HG02884 (cell line): ENCODE measurements at regions not wholly inside any gene's neighbourhood (a gene's known extent, or its start where the extent isn't known, plus 50 kb on each side); places are given as distances from the start of the nearest gene placed in this dataset.
"Not testable (repeated sequence)": the region's sequence is repeated elsewhere in the genome, so short reads cannot be mapped to it uniquely, and the experiment has no call there.

ENCODE experiments used
- ATAC-seq: cut with Tn5 transposase; IDR thresholded peaks from one replicate; pipeline ENCODE4 v1.9.1; 2021; ENCODE audit warnings: mild to moderate bottlenecking, moderate library complexity; ENCODE audit not compliant: unreplicated experiment

- ATAC-seq = no peak
These were observed 173.7 kb downstream of the AKR1D1 start for GRCh38 chr7:138249975-138250374.

GRCh38 chr7:138252666-138253065 lies 176.4 kb downstream of the AKR1D1 start:
- ATAC-seq = not testable (repeated sequence)

- ATAC-seq = no peak
These were observed 178.2 kb downstream of the AKR1D1 start for GRCh38 chr7:138254444-138254843.

- ATAC-seq = no peak
These were observed 181.4 kb downstream of the AKR1D1 start for GRCh38 chr7:138257459-138258196.

- no peak for ATAC-seq
These were observed 181.9 kb downstream of the AKR1D1 start for GRCh38 chr7:138258197-138258559.

- no peak for ATAC-seq
These were observed 183.4 kb downstream of the AKR1D1 start for GRCh38 chr7:138259675-138260074.

GRCh38 chr7:138267934-138268333 lies 191.7 kb downstream of the AKR1D1 start:
- ATAC-seq = no peak

- ATAC-seq = no peak
These were observed 183.2 kb upstream of the TRIM24 start for GRCh38 chr7:138276891-138277290.

GRCh38 chr7:138278601-138279000 lies 181.5 kb upstream of the TRIM24 start:
- ATAC-seq = no peak

GRCh38 chr7:138282997-138283396 lies 177.1 kb upstream of the TRIM24 start:
- no peak for ATAC-seq

GRCh38 chr7:138285129-138285528 lies 174.9 kb upstream of the TRIM24 start:
- ATAC-seq = no peak

- no peak for ATAC-seq
These were observed 173.2 kb upstream of the TRIM24 start for GRCh38 chr7:138286846-138287245.

GRCh38 chr7:138287549-138287948 lies 172.5 kb upstream of the TRIM24 start:
- no peak for ATAC-seq

GRCh38 chr7:138289082-138289481 lies 171.0 kb upstream of the TRIM24 start:
- no peak for ATAC-seq

GRCh38 chr7:138289864-138290263 lies 170.2 kb upstream of the TRIM24 start:
- no peak for ATAC-seq

- no peak for ATAC-seq
These were observed 167.1 kb upstream of the TRIM24 start for GRCh38 chr7:138292951-138293350.

- peak; percentile 66 for ATAC-seq
These were observed 164.9 kb upstream of the TRIM24 start for GRCh38 chr7:138295049-138295637.

GRCh38 chr7:138297526-138297925 lies 162.5 kb upstream of the TRIM24 start:
- no peak for ATAC-seq

GRCh38 chr7:138299066-138299465 lies 161.0 kb upstream of the TRIM24 start:
- no peak for ATAC-seq

GRCh38 chr7:138303230-138304070 lies 156.6 kb upstream of the TRIM24 start:
- no peak for ATAC-seq

GRCh38 chr7:138304071-138304320 lies 156.1 kb upstream of the TRIM24 start:
- no peak for ATAC-seq

- no peak for ATAC-seq
These were observed 152.4 kb upstream of the TRIM24 start for GRCh38 chr7:138307633-138308032.
